Glomerular endothelial cell (primary cell): ENCODE measurements at regions not wholly inside any gene's neighbourhood (a gene's known extent, or its start where the extent isn't known, plus 50 kb on each side); places are given as distances from the start of the nearest gene placed in this dataset.

Experiments
- DNase-seq: peaks from one replicate; pipeline ENCODE4 v3.0.0-alpha.2; 2011; ENCODE audit warnings: low read depth, low spot score; ENCODE audit errors: extremely low read depth

DNA sequence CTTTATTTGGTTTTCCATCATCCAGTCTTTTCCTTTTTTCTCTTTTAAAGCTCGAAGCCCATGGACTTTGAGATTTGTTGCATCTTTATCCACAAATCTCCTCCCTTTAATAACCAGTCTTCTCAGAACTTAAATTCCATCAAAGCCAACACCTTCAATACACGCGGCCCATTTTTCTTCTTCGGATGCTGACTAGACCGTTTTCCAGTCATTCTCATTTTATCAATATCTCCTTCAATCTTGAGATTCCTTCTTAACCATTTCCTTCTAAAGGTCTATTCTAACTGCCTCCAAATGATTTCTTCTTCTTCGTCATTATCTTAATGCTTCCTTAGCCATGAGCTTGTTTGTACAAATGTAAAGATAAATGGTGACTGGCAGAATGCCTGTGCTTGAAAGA, 173.5 kb downstream of the BAMBI start:
- DNase-seq, result no peak

- DNase-seq, result no peak
These were observed 175.9 kb downstream of the BAMBI start for GRCh38 chr10:28853195-28853594.

DNA sequence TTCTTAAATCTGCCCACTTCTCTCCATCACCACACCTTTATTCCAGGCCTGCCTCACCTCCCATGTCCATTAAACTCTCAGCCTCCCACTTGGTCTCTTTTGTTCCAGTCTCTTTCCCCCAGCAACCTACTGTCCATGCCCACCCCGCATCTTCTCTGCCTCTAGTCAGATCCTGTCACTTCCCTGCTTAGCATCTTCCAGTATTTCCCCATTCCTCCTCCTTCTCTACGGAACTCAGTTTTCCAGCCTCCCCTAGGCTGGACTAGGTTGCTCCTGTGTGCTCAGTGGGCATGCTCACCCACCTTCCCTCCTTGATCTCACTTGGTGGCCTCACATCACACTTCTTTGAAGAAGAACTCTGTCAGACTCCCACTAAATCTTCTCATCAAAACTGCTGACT, 179.8 kb downstream of the BAMBI start:
- DNase-seq, result no peak

GRCh38 chr10:28858646-28859045, 181.3 kb downstream of the BAMBI start:
- DNase-seq, result no peak

- DNase-seq, result no peak
These were observed 182.5 kb downstream of the BAMBI start for GRCh38 chr10:28859791-28860190.

- DNase-seq, result no peak
These were observed 184.9 kb downstream of the BAMBI start for GRCh38 chr10:28862219-28862618.

DNA sequence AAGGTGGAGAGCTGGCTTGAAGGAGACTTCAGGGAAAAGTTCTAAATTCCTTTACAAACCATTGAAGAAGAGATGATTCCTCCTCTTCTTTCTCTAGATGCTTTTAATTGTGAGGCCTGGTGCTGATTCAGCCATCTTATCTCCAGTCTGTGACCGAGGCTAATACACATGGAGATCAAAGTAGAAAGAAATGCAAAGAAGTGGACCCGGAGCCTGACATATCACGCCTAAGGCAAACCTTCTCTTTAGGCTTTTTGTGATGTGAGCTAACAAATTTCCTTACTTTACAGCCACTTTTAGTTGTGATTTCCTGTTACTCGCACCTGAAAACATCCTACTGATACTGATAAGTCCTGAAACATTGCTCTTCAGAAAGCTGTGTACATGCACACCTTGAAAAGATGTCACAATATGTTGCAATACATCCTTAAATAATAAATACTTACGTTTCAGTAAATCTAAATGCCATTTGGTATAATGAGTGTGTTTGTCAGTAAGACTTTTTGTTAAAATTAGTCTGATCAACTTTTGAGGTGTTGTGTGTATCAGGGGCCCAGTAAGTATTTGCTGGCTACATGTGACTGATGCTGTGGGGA, 192.4 kb downstream of the BAMBI start:
- no peak for DNase-seq

DNA sequence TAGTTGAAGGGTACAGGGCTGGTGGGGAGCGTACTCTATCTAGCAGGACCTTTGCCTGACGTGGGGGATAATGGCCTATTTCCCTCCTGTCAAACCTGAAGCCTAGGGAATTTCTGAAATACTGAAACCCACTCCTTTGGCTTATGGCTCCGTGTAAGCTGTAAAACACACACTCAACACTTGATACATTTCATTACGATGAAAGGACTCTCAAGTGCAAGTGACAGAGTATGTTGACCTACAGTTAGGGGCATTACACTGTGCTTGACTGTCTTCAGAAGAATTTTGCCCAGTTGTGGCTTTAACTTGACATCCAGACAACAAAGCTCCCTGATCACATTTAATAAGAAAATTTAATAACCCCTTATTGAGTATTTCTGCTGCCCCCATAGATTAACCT, 194.3 kb downstream of the BAMBI start:
- DNase-seq, result no peak

GRCh38 chr10:28872587-28873165, 195.4 kb downstream of the BAMBI start:
- no peak for DNase-seq

- DNase-seq, result no peak
These were observed 196.2 kb downstream of the BAMBI start for GRCh38 chr10:28873540-28873939.

DNA sequence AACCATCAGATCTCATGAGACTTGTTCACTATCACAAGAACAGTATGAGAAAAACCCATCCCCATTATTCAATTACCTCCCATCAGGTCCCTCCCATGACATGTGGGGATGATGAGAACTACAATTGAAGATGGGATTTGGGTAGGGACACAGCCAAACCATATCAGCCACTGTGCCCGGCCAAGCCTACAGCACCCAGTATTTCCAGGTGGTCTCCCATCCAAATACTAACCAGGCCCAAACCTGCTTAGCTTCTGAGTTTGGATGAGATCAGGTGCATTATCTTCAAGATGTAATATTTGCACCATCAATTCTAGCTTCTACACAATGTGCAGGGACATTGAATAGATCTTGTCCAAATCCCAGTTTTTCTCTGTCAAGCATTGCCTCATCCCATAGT, 196.9 kb downstream of the BAMBI start:
- no peak for DNase-seq

GRCh38 chr10:28875549-28876081, 198.3 kb downstream of the BAMBI start:
- no peak for DNase-seq

DNA sequence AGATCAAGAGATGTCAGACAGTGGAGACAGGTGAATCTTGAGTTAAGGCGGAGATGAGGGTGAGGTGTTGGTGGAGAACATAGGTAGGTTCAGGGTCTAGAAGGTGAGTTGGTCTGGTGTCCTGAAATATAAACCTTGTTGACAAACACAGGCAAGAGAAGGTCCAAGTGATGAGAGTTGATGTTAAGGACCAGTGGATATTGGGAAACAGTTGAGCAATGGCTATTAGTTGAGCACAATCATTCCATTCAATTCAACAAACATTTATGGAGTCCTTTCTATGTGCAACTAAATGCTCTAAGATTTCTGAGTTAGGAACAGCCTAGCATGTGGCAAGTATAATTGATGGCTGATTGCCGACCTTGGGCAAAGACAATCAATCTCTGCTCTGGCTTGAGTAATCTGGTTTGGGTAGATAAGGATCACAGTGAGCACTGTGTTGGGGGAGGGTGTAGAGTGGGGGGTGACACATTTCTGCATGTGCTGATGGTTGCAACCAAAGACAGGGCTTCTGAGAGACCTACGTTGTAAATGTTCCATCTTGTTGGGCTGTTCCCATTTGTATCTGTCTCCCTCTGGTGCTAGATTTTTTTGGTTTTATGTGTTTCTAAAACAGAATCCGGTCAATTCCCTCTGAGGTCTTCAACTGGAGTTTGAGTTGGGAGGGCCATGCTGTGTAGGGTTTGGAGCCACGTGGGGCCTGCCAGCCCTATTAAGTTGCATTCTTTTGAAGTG, 201.1 kb downstream of the BAMBI start:
- no peak for DNase-seq

- no peak for DNase-seq
These were observed 201.9 kb downstream of the BAMBI start for GRCh38 chr10:28879246-28879645.

DNA sequence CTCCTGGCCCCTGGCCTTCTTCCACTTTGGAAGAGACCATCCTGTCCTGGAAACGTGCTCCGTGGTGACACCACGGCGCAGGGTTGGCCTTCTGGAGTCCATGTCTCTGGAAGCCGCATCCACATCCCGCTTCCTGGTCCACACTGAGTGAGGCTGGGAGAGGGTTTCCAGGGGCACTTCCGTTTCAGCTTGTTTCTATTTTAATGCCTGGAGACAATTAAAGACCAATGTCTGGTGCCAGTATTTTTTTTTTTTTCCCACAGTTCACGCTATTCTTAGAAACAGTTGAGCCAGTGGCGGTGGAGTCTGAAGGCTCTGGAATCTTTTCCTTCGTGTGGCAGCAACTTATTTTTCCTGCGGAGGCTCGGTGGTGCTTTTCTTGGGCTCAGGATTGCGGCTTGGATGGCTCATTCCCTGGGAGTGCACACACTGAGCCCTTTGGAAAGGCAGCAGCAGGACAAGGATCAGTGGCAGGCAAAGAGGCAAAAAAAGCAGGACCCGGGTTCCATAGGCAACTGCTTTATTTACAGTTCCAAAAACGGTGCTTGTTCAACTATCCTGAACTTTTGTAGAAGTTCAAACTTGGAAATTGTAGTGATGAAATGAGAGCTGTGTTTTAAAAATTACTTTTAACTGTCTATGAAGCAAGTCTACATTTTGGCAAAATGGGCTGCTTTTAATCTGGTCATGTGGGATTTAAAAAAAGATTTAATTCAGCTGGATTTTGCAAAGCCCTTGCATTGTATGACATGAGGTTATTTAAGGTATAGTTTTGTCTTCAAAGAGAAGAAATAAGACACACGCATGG, 202.8 kb downstream of the BAMBI start:
- DNase-seq, result no peak

DNA sequence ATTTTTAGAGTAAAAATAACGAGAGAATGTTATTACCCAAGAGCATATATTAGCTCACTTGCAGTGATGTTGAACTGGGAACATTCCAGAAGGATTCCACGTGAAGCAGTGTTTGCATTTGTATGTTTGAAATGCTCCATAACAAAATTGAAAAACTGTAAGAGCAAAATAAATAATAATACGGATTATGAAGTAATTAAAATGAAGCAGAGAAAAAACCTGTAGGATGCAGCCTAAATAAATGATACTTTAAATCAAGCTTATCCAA, 203.3 kb downstream of the BAMBI start:
- DNase-seq, result no peak

- no peak for DNase-seq
These were observed 204.0 kb downstream of the BAMBI start for GRCh38 chr10:28881171-28881882.

DNA sequence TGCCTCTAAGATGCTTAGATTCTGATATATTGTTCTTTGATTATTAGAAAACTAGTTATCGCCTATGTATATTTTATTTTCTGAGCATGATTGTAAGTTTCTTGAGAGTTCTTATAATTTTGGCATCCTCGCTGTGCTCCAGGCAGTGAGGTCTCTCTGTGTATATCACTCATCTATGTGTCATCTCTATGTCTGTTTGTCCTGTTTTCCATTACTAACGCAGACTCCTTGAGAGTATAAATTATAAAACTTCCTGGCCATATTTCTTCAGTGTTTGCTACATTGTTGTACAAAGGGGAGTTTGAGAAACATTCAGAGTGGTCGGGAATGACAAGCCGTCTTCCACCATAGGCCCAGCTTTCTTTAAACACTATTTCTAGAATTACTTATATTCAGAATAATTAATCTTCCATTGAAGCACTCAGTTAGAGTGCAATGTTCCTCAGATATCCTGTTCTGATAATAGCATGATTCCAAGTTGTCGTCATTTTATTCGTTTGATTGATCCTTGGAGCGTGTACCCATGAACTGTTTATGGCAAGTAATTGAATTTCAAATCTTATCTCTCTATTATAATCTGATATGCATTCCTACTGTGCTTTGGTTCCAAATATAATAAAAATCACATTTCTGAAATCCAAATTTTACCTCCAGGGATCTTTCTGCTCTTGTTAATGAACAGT, 206.6 kb downstream of the BAMBI start:
- no peak for DNase-seq

DNA sequence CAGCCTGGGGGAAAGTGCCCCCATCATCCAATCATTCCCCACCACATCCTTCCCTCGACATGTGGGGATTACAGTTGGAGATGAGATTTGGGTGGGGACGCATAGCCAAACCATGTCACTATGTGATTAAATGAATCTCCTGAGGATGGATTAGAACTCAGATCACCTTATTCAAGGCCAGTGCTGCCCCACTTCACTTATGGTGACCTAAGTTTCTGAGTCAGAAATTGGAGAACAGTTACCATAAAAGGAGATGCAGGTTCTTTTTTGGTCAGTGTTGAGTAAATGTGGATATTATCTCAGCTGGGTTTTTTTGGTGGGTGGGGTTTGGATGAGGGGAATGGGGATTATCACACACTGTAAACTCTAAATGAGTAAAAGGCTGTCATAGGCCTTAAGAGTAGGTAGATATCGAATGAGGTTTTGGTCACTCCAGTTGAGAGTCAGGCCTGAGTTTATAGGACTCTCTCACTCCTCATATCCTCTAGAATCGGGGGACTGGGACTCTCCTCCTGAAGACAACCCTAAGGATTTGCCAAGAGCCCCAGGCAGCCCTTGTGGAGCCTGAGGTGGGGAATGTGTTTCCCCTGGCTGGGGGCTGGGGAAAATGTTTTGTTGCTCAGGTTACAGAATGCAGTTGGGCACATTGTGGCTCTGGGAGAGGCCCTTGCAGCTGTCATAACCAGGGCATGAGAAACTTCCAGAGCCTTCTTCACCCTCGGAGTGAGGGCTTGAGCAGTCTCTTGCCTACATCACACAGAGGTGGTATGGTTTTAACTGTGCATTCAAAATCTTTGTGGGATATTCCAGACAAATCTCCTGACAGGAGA, 213.0 kb downstream of the BAMBI start:
- no peak for DNase-seq
